HCT116 (cell line): ENCODE measurements at regions not wholly inside any gene's neighbourhood (a gene's known extent, or its start where the extent isn't known, plus 50 kb on each side); places are given as distances from the start of the nearest gene placed in this dataset.
A peak's percentile ranks its signal among the peaks of the same experiment; 100 is the strongest.

ENCODE experiments used
- ATAC-seq: fragments of 200-7000 bp; cut with Tn5 transposase; 2 replicates; pipeline ENCODE4 v1.9.1; 2020; ENCODE audit warnings: mild to moderate bottlenecking, moderate library complexity
- BruUV-seq: library from RNA; stranded (reverse); fragments of 400-500 nt; replicated peaks from 2 replicates; lab custom pipeline; 2021; lab: Mats Ljungman, UMichigan
- CTCF ChIA-PET: fragments of 300-600 bp; sonication (Branson Sonifier 250); formaldehyde crosslinking; loops from one replicate; lab custom pipeline; 2021; ENCODE audit warnings: antibody characterized with exemption; lab: Charles Lee
- POLR2A ChIA-PET: fragments of 300-600, 350-600 bp; sonication (Branson Sonifier 250); formaldehyde crosslinking; loops from one replicate; lab custom pipeline; 2021; ENCODE audit warnings: antibody characterized with exemption; lab: Charles Lee
- RAD21 ChIA-PET, 2 experiments: fragments of 300-600 bp; sonication (Branson Sonifier 250); formaldehyde crosslinking; loops; one replicate each; lab custom pipeline; 2023; ENCODE audit warnings: low total read pairs in 2 of 2; ENCODE audit not compliant: uncharacterized antibody in 2 of 2, unreplicated experiment in 2 of 2, low non-redundant PET in 1 of 2; lab: Charles Lee
- DNase-seq: peaks from one replicate; pipeline ENCODE4 v3.0.0-alpha.2; 2010; ENCODE audit warnings: low read depth, low spot score
- H2AFZ ChIP-seq: fragments of 200-600 bp; shearing (Covaris generic), sonication (generic); 2 replicates; pipeline ENCODE4 v1.6.1; 2017; ENCODE audit warnings: low read depth, mixed run types, mixed read lengths, antibody characterized with exemption, low read length; ENCODE audit not compliant: poor library complexity, severe bottlenecking
- H3K27ac ChIP-seq: 2 replicates; pipeline ENCODE4 v1.5.1; 2012; ENCODE audit warnings: low read depth, low read length
- H3K27me3 ChIP-seq: fragments of 200-600 bp; sonication (generic); 2 replicates; pipeline ENCODE4 v1.6.1; 2016; ENCODE audit warnings: mixed run types, low read length, mixed read lengths; ENCODE audit not compliant: insufficient read depth
- H3K36me3 ChIP-seq, 2 experiments: fragments of 200-500 bp in 1 of 2; fragments of 200-600 bp in 1 of 2; sonication (Bioruptor generic) in 1 of 2; sonication (generic) in 1 of 2; 2 replicates each; pipeline versions ENCODE4 v1.5.1 to v1.6.1; 2014 to 2016; ENCODE audit warnings: low read length in 2 of 2, inconsistent platforms in 1 of 2, mixed read lengths in 1 of 2, mixed run types in 1 of 2; ENCODE audit not compliant: insufficient read depth in 2 of 2, control insufficient read depth in 1 of 2
- H3K4me1 ChIP-seq, 2 experiments: fragments of 200-600 bp in 1 of 2; sonication (generic) in 1 of 2; 2 replicates each; pipeline versions ENCODE4 v1.5.1 to v1.6.1; 2012 to 2017; ENCODE audit warnings: low read length in 2 of 2, inconsistent platforms in 1 of 2, mild to moderate bottlenecking in 1 of 2, mixed read lengths in 1 of 2, mixed run types in 1 of 2, moderate library complexity in 1 of 2; ENCODE audit not compliant: insufficient read depth in 2 of 2, control insufficient read depth in 1 of 2
- H3K4me2 ChIP-seq: fragments of 200-600 bp; sonication (generic); 2 replicates; pipeline ENCODE4 v1.6.1; 2017; ENCODE audit warnings: mixed run types, low read length, mixed read lengths
- H3K4me3 ChIP-seq, 2 experiments: fragments of 200-600 bp in 1 of 2; sonication (generic) in 1 of 2; replicated peaks in 1 of 2; 2 replicates each; pipeline ENCODE4 v1.5.1; 2011 to 2016; ENCODE audit warnings: low read length in 2 of 2, control low read depth in 1 of 2, low read depth in 1 of 2, mild to moderate bottlenecking in 1 of 2, mixed read lengths in 1 of 2, mixed run types in 1 of 2
- H3K79me2 ChIP-seq: fragments of 200-600 bp; sonication (generic); 2 replicates; pipeline ENCODE4 v1.6.1; 2017; ENCODE audit warnings: mild to moderate bottlenecking, mixed run types, low read length, moderate library complexity, mixed read lengths; ENCODE audit not compliant: insufficient read depth
- H3K9ac ChIP-seq: fragments of 200-600 bp; sonication (generic); 2 replicates; pipeline ENCODE4 v1.6.1; 2016; ENCODE audit warnings: low read length, mixed read lengths
- H3K9me2 ChIP-seq: fragments of 200-600 bp; sonication (generic), shearing (Covaris generic); 2 replicates; pipeline ENCODE4 v1.6.1; 2017; ENCODE audit warnings: mixed run types, mild to moderate bottlenecking, moderate library complexity; ENCODE audit not compliant: insufficient read depth
- H3K9me3 ChIP-seq, 2 experiments: fragments of 200-500 bp in 1 of 2; fragments of 200-600 bp in 1 of 2; sonication (Bioruptor generic) in 1 of 2; sonication (generic) in 1 of 2; 2 replicates each; pipeline ENCODE4 v1.6.1; 2014 to 2017; ENCODE audit warnings: low read length in 2 of 2, mixed read lengths in 2 of 2, inconsistent platforms in 1 of 2, low read depth in 1 of 2, mild to moderate bottlenecking in 1 of 2, mixed run types in 1 of 2, moderate library complexity in 1 of 2; ENCODE audit not compliant: control insufficient read depth in 1 of 2, insufficient read depth in 1 of 2
- H4K20me1 ChIP-seq: fragments of 200-600 bp; sonication (generic), shearing (Covaris generic); 2 replicates; pipeline ENCODE4 v1.6.1; 2017; ENCODE audit warnings: mixed run types, mild to moderate bottlenecking, moderate library complexity; ENCODE audit not compliant: insufficient read depth
- RAD21 ChIP-seq: IDR thresholded peaks from 2 replicates; pipeline ENCODE4 v1.6.1; 2012; ENCODE audit warnings: low read depth, mild to moderate bottlenecking
- SRF ChIP-seq: IDR thresholded peaks from 2 replicates; pipeline ENCODE4 v1.6.1; 2012; ENCODE audit warnings: low read depth
- intact Hi-C: fragments of 100-400 bp; cut with micrococcal nuclease; formaldehyde crosslinking; loops from 2 replicates; pipeline ENCODE4 v1.10.0; 2022
- TF ChIP-seq, protein P1 (sequence below), 3 experiments: fragments of 200-600 bp in 1 of 3; sonication (generic) in 1 of 3; IDR thresholded peaks in 2 of 3; conservative IDR thresholded peaks in 1 of 3; 2 replicates each; pipeline ENCODE4 v1.5.1; 2012 to 2017; ENCODE audit warnings: low read depth in 2 of 3, low read length in 2 of 3, antibody characterized with exemption in 1 of 3, borderline replicate concordance in 1 of 3, control low read depth in 1 of 3, mild to moderate bottlenecking in 1 of 3, mixed read lengths in 1 of 3, mixed run types in 1 of 3, moderate library complexity in 1 of 3; ENCODE audit not compliant: insufficient read depth in 1 of 3
- TF ChIP-seq, protein P2 (sequence below): IDR thresholded peaks from 2 replicates; pipeline ENCODE4 v1.6.1; 2012
- TF ChIP-seq, protein P3 (sequence below): IDR thresholded peaks from 2 replicates; pipeline ENCODE4 v1.6.1; 2011; ENCODE audit warnings: mild to moderate bottlenecking, low read length, moderate library complexity; ENCODE audit not compliant: insufficient replicate concordance; ENCODE audit errors: extremely low read depth

DNA sequence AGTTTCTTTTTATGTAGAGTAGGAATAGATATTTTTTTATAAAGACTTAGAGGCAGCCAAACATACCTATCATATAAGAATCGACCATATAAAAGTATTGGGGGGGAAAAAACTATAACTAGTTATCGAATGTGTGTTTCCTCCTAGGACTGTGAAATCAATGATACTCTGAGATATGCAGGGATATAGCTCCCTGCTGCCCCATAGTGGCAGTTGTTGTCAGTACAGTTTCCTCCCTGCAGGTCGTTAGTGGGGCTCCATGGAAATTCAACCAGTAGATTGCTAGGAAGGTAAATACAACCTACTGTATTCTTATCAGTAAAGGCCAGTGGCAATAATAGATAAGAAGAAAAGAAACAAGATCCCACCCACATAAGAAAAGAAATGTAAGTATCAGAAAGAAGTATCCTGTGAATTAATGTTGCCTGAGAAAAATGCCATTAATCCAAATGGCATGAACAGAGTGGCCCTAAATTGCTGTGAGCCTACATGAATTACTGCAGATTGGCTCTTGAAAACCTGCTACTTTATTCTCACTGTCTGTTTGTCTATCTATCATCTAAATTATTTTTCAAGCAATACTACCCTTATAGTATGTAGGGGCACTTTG lies 136.9 kb upstream of the FBN2 start:
- no peak overlapping the region for H3K27ac ChIP-seq
- H3K36me3 ChIP-seq: no peaks in the 10 kb centered on the region
- no peak overlapping the region for H3K4me3 ChIP-seq
- peak; percentile 97 for ATAC-seq
- no peaks in the 10 kb centered on the region for H3K9me2 ChIP-seq
- H3K9ac ChIP-seq: no peak overlapping the region
- H3K4me1 ChIP-seq: no peaks in the 10 kb centered on the region
- POLR2A ChIA-PET: no interaction called here
- BruUV-seq: no TSS peak
- TF ChIP-seq, protein P1, sequence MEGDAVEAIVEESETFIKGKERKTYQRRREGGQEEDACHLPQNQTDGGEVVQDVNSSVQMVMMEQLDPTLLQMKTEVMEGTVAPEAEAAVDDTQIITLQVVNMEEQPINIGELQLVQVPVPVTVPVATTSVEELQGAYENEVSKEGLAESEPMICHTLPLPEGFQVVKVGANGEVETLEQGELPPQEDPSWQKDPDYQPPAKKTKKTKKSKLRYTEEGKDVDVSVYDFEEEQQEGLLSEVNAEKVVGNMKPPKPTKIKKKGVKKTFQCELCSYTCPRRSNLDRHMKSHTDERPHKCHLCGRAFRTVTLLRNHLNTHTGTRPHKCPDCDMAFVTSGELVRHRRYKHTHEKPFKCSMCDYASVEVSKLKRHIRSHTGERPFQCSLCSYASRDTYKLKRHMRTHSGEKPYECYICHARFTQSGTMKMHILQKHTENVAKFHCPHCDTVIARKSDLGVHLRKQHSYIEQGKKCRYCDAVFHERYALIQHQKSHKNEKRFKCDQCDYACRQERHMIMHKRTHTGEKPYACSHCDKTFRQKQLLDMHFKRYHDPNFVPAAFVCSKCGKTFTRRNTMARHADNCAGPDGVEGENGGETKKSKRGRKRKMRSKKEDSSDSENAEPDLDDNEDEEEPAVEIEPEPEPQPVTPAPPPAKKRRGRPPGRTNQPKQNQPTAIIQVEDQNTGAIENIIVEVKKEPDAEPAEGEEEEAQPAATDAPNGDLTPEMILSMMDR (IDR thresholded peaks at IDR 0.05 in 2 of 3, conservative IDR thresholded peaks at IDR 0.05 in 1 of 3; ENCODE audit: borderline replicate concordance in 1 of 3, insufficient read depth in 1 of 3, low read depth in 2 of 3, low read length in 2 of 3): peak; percentile 47 to 89 (median 84); a peak in 5 of 6 replicates
- TF ChIP-seq SRF (no peak), RAD21 (peak; percentile 67)
- TF ChIP-seq, all 23 proteins: peak for 2
- Histone ChIP-seq H4K20me1 (no peaks in the 10 kb centered on the region), H3K4me2 (no peak overlapping the region), H3K79me2 (no peaks in the 10 kb centered on the region), H2AFZ (peak overlapping the region; percentile 19), H3K27me3 (no peaks in the 10 kb centered on the region), H3K9me3 (no peaks in the 10 kb centered on the region)
- ChIA-PET CTCF (interaction anchor here (0.9 to 1.6 kb wide), 7 partner anchors 8 to 448 kb away, joined by 3 to 11 read pairs (median 3); no protein-coding TSS in a partner anchor), RAD21 (no interaction called here)
- intact Hi-C loops: loop anchor here (1.0 to 5.0 kb wide), 3 partner anchors 167 to 462 kb away; no protein-coding TSS in a partner anchor
- peak; percentile 50 for DNase-seq

DNA sequence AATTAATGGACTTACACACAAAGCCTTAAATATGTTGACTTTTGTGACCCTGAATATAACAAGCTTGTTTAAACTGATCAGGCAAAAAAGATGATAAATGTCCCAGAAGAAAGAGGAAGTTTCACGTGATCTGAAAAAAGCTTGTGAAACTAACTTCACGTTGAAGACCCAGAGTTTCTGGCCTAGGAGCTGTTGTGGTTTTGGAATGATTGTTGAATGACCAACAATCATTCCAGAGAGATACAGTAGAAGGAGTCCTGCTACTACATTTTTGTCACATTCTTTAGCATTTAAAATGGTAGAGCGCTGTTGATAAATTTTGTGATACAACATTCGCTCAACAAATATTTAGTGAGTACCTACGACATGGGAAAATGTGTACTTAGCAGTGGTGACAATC lies 143.1 kb upstream of the FBN2 start:
- ATAC-seq (no peak), DNase-seq (no peak)
- H3K4me3 ChIP-seq: no peak overlapping the region
- no peak overlapping the region for H3K4me2 ChIP-seq
- H2AFZ ChIP-seq: peak overlapping the region; percentile 81
- H3K9me2 ChIP-seq: no peaks in the 10 kb centered on the region
- BruUV-seq: no TSS peak
- TF ChIP-seq, protein P2, sequence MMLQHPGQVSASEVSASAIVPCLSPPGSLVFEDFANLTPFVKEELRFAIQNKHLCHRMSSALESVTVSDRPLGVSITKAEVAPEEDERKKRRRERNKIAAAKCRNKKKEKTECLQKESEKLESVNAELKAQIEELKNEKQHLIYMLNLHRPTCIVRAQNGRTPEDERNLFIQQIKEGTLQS: no peak
- TF ChIP-seq, protein P3, sequence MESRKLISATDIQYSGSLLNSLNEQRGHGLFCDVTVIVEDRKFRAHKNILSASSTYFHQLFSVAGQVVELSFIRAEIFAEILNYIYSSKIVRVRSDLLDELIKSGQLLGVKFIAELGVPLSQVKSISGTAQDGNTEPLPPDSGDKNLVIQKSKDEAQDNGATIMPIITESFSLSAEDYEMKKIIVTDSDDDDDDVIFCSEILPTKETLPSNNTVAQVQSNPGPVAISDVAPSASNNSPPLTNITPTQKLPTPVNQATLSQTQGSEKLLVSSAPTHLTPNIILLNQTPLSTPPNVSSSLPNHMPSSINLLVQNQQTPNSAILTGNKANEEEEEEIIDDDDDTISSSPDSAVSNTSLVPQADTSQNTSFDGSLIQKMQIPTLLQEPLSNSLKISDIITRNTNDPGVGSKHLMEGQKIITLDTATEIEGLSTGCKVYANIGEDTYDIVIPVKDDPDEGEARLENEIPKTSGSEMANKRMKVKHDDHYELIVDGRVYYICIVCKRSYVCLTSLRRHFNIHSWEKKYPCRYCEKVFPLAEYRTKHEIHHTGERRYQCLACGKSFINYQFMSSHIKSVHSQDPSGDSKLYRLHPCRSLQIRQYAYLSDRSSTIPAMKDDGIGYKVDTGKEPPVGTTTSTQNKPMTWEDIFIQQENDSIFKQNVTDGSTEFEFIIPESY: no peak
- TF ChIP-seq, protein P1 (IDR thresholded peaks at IDR 0.05 in 2 of 3, conservative IDR thresholded peaks at IDR 0.05 in 1 of 3; ENCODE audit: borderline replicate concordance in 1 of 3, insufficient read depth in 1 of 3, low read depth in 2 of 3, low read length in 2 of 3): no peak
- no peaks in the 10 kb centered on the region for H3K79me2 ChIP-seq
- H3K36me3 ChIP-seq: no peaks in the 10 kb centered on the region
- no peak overlapping the region for H3K9ac ChIP-seq
- intact Hi-C loops: no loop called here
- no peaks in the 10 kb centered on the region for H4K20me1 ChIP-seq
- H3K9me3 ChIP-seq: no peaks in the 10 kb centered on the region
- no peak overlapping the region for H3K27ac ChIP-seq
- ChIA-PET CTCF (no interaction called here), RAD21 (no interaction called here), POLR2A (no interaction called here)
- H3K4me1 ChIP-seq: peaks cover 13 to 15% of the 10 kb centered on the region in 2 experiments
- no peaks in the 10 kb centered on the region for H3K27me3 ChIP-seq
